ENCODE measurements at regions not wholly inside any gene's neighbourhood (a gene's known extent, or its start where the extent isn't known, plus 50 kb on each side); places are given as distances from the start of the nearest gene placed in this dataset.

GRCh38 chr12:11568155-11568761 lies 81.2 kb upstream of the ETV6 start:
- DNase-seq (ENCODE audit: low spot score), result no peak

- no peak for DNase-seq (ENCODE audit: low spot score)
Measured at GRCh38 chr12:11568762-11569478, 80.6 kb upstream of the ETV6 start.

GRCh38 chr12:11569716-11570115 lies 79.8 kb upstream of the ETV6 start:
- DNase-seq (ENCODE audit: low spot score), result no peak

- DNase-seq (ENCODE audit: low spot score), result no peak
Measured at GRCh38 chr12:11573880-11574279, 75.6 kb upstream of the ETV6 start.

GRCh38 chr12:11576104-11576503 lies 73.4 kb upstream of the ETV6 start:
- peak; percentile 26 for DNase-seq (ENCODE audit: low spot score)

- no peak for DNase-seq (ENCODE audit: low spot score)
Measured at GRCh38 chr12:11577658-11578260, 71.7 kb upstream of the ETV6 start.

- peak; percentile 49 for DNase-seq (ENCODE audit: low spot score)
Measured at GRCh38 chr12:11578461-11578993, 70.9 kb upstream of the ETV6 start.

- DNase-seq (ENCODE audit: low spot score), result peak; percentile 28
Measured at GRCh38 chr12:11580125-11580751, 69.2 kb upstream of the ETV6 start.

GRCh38 chr12:11581179-11581755 lies 68.2 kb upstream of the ETV6 start:
- peak; percentile 64 for DNase-seq (ENCODE audit: low spot score)

- no peak for DNase-seq (ENCODE audit: low spot score)
Measured at GRCh38 chr12:11584221-11584855, 65.1 kb upstream of the ETV6 start.

GRCh38 chr12:11592484-11592883 lies 57.0 kb upstream of the ETV6 start:
- no peak for DNase-seq (ENCODE audit: low spot score)

GRCh38 chr12:11593013-11593412 lies 56.5 kb upstream of the ETV6 start:
- DNase-seq (ENCODE audit: low spot score), result no peak

GRCh38 chr12:11595080-11595479 lies 54.4 kb upstream of the ETV6 start:
- no peak for DNase-seq (ENCODE audit: low spot score)

- DNase-seq (ENCODE audit: low spot score), result no peak
Measured at GRCh38 chr12:11596141-11596540, 53.3 kb upstream of the ETV6 start.

- no peak for DNase-seq (ENCODE audit: low spot score)
Measured at GRCh38 chr12:11598900-11599299, 50.6 kb upstream of the ETV6 start.

All from activated CD4-positive, alpha-beta T cell treated with anti-CD3 and anti-CD28 coated beads, Interleukin-2, Interleukin-4, amounts not matched to agents 100 ng/mL and 50 ng/mL, durations not matched to agents 16 hours and 8 hours (primary cell).